Epithelial cell of esophagus (primary cell): ENCODE measurements at regions not wholly inside any gene's neighbourhood (a gene's known extent, or its start where the extent isn't known, plus 50 kb on each side); places are given as distances from the start of the nearest gene placed in this dataset.

ENCODE experiments used
- DNase-seq: peaks from one replicate; pipeline ENCODE4 v3.0.0; 2010; ENCODE audit warnings: low read depth
- H3K4me3 ChIP-seq: 2 replicates; pipeline ENCODE4 v1.5.1; 2011; ENCODE audit warnings: mild to moderate bottlenecking, low read length, control low read depth
- TF ChIP-seq, protein P1 (sequence below): IDR thresholded peaks from 2 replicates; pipeline ENCODE4 v1.5.1; 2011; ENCODE audit warnings: low read depth, mild to moderate bottlenecking, low read length, control low read depth, inconsistent platforms; ENCODE audit not compliant: insufficient read depth; ENCODE audit errors: missing control alignments

- TF ChIP-seq, protein P1, sequence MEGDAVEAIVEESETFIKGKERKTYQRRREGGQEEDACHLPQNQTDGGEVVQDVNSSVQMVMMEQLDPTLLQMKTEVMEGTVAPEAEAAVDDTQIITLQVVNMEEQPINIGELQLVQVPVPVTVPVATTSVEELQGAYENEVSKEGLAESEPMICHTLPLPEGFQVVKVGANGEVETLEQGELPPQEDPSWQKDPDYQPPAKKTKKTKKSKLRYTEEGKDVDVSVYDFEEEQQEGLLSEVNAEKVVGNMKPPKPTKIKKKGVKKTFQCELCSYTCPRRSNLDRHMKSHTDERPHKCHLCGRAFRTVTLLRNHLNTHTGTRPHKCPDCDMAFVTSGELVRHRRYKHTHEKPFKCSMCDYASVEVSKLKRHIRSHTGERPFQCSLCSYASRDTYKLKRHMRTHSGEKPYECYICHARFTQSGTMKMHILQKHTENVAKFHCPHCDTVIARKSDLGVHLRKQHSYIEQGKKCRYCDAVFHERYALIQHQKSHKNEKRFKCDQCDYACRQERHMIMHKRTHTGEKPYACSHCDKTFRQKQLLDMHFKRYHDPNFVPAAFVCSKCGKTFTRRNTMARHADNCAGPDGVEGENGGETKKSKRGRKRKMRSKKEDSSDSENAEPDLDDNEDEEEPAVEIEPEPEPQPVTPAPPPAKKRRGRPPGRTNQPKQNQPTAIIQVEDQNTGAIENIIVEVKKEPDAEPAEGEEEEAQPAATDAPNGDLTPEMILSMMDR, result no peak
- no peak overlapping the region for H3K4me3 ChIP-seq
- no peak for DNase-seq
These were observed 394.2 kb upstream of the SPRED2 start for GRCh38 chr2:65826567-65826966.

DNA sequence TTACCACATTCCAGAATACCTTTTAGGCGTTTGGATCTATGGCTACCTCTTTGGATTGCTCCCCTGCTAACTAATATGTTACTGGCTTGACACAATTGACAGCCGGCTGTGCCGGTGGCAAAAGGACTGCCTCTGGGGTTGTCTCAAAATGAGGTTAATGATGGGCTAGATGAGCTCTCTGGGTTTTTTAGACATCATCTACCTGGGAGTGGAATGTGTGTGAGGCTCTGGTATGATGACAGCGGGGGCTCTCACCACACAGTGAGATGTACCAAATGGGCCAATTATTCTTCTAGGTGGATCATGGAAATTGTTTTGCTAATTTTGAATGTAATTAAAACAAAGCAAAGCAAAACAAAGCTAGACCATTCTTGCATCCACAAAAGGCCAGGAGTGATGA is 391.1 kb upstream of the SPRED2 start:
- DNase-seq, result no peak
- TF ChIP-seq, protein P1, result no peak

GRCh38 chr2:65820454-65820853 is 388.1 kb upstream of the SPRED2 start:
- TF ChIP-seq, protein P1, result no peak
- H3K4me3 ChIP-seq, result no peak overlapping the region
- no peak for DNase-seq

More for the DNA sequence above, 391.1 kb upstream of the SPRED2 start:
- no peak overlapping the region for H3K4me3 ChIP-seq

DNA sequence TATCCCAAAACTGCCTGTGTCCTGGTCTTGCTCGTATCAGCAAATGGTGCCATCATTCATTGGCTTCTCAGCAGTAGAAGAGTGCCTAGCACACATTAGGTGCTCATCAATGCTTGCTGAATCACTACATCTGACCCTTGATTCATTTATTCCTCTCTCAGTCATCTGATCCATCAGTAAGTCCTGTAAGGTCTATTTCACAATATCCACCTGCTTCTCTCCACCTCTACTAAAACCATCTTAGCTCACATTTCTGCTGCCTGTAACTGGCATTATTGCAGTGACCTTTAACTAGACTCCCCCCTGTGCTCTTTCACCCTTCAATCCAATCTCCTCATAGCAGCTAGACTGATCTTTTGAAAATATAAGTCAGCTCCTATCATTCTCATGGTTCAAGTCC is 387.6 kb upstream of the SPRED2 start:
- DNase-seq, result no peak
- TF ChIP-seq, protein P1, result no peak

GRCh38 chr2:65818873-65819451 is 386.6 kb upstream of the SPRED2 start:
- no peak overlapping the region for H3K4me3 ChIP-seq
- TF ChIP-seq, protein P1, result no peak
- DNase-seq, result peak; percentile 52

More for the DNA sequence above, 387.6 kb upstream of the SPRED2 start:
- H3K4me3 ChIP-seq, result no peak overlapping the region

DNA sequence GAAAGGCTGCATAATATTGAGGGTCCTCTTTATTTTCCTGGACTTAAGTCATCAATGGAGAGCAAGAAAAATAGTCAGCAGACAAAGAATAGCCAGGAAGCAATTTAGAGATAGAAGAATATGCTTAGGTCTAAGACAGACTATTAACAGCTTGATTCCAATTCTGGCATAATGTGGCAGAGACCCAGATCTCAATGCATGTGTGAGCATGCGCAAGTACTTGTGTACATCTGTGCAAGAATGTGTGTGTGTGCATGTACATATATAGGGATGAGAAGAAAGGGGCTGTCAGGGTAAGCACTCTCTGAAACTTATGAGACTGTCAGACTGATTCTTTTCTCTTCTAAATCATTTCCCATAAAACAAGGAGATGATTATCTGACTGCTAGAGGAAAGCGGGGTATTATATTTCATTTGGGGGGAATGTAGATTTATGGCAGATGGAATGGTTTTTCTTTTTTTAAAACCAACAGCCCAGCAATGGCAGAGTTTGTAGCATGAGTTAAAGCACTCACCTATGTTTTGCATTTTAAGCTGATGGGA is 381.3 kb upstream of the SPRED2 start:
- H3K4me3 ChIP-seq, result no peak overlapping the region
- TF ChIP-seq, protein P1, result no peak
- no peak for DNase-seq

DNA sequence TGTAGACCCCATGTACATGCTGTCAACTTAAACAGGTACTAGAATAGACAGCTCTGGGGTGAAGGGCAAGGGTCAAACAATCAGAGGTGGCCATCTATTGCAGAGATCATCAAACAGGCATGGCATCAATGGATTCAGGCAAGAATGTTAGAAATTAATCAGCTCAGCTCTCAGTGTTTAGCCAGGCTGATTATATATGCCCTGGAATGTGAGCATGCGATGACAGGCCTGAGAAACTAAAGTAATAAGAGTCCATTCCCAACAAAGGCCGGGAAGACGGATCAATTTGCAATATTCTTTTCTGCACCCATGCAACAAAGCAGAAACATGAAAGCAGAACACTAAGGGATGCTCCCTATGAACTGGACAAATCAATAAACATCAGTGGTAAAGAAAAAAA is 380.5 kb upstream of the SPRED2 start:
- peak; percentile 10 for DNase-seq
- H3K4me3 ChIP-seq, result no peak overlapping the region
- TF ChIP-seq, protein P1, result no peak
